ENCODE measurements at regions not wholly inside any gene's neighbourhood (a gene's known extent, or its start where the extent isn't known, plus 50 kb on each side); places are given as distances from the start of the nearest gene placed in this dataset.
"Not testable (repeated sequence)": the region's sequence is repeated elsewhere in the genome, so short reads cannot be mapped to it uniquely, and the experiment has no call there.

- peaks cover 0 to 13% (median 0%) of the 10 kb centered on the region in 3 donors for H3K36me3 Mint-ChIP-seq
- peaks cover 0 to 2% (median 0%) of the 10 kb centered on the region in 3 donors for H3K27me3 Mint-ChIP-seq (ENCODE audit: low read depth in 3 of 3)
- H3K4me1 Mint-ChIP-seq: no peaks in the 10 kb centered on the region
- H3K9me3 Mint-ChIP-seq: peaks cover 0 to 6% (median 0%) of the 10 kb centered on the region in 6 donors
- DNase-seq: no peak
- H3K27ac Mint-ChIP-seq: no peak overlapping the region
- H3K4me3 Mint-ChIP-seq: no peak overlapping the region
Measured at GRCh38 chr13:80840316-80840976, 499.5 kb upstream of the SPRY2 start.

GRCh38 chr13:80835902-80836301 lies 495.0 kb upstream of the SPRY2 start:
- peaks cover 0 to 2% (median 0%) of the 10 kb centered on the region in 3 donors for H3K27me3 Mint-ChIP-seq (ENCODE audit: low read depth in 3 of 3)
- no peaks in the 10 kb centered on the region for H3K4me1 Mint-ChIP-seq
- peaks cover 10 to 22% (median 13%) of the 10 kb centered on the region in 6 donors for H3K9me3 Mint-ChIP-seq

GRCh38 chr13:80830431-80830830 lies 489.5 kb upstream of the SPRY2 start:
- H3K36me3 Mint-ChIP-seq: peaks cover 7 to 19% (median 14%) of the 10 kb centered on the region in 3 donors
- DNase-seq: no peak
- H3K27ac Mint-ChIP-seq: no peak overlapping the region
- peaks cover 0 to 2% (median 0%) of the 10 kb centered on the region in 3 donors for H3K27me3 Mint-ChIP-seq (ENCODE audit: low read depth in 3 of 3)
- H3K4me3 Mint-ChIP-seq: no peak overlapping the region
- H3K4me1 Mint-ChIP-seq: no peaks in the 10 kb centered on the region
- H3K9me3 Mint-ChIP-seq: peaks cover 12 to 42% (median 25%) of the 10 kb centered on the region in 6 donors

More at GRCh38 chr13:80835902-80836301, 495.0 kb upstream of the SPRY2 start:
- Mint-ChIP-seq H3K27ac (no peak overlapping the region), H3K4me3 (no peak overlapping the region), H3K36me3 (peaks cover 5 to 30% (median 14%) of the 10 kb centered on the region in 3 donors)
- DNase-seq: no peak

- Mint-ChIP-seq H3K27me3 (ENCODE audit: low read depth in 3 of 3) (peaks cover 0 to 2% (median 0%) of the 10 kb centered on the region in 3 donors), H3K4me1 (no peaks in the 10 kb centered on the region), H3K27ac (no peak overlapping the region), H3K36me3 (peaks cover 2 to 10% (median 9%) of the 10 kb centered on the region in 3 donors), H3K4me3 (no peak overlapping the region), H3K9me3 (peaks cover 4 to 29% (median 18%) of the 10 kb centered on the region in 6 donors)
- no peak for DNase-seq
Measured at GRCh38 chr13:80828759-80829158, 487.8 kb upstream of the SPRY2 start.

GRCh38 chr13:80825276-80825675 lies 484.4 kb upstream of the SPRY2 start:
- Mint-ChIP-seq H3K9me3 (peaks cover 4 to 26% (median 14%) of the 10 kb centered on the region in 6 donors), H3K36me3 (peaks cover 0 to 2% (median 0%) of the 10 kb centered on the region in 3 donors), H3K4me3 (no peak overlapping the region), H3K27me3 (ENCODE audit: low read depth in 3 of 3) (no peaks in the 10 kb centered on the region), H3K27ac (no peak overlapping the region), H3K4me1 (no peaks in the 10 kb centered on the region)
- no peak for DNase-seq

- no peak overlapping the region for H3K4me3 Mint-ChIP-seq
- peaks cover 0 to 2% (median 0%) of the 10 kb centered on the region in 3 donors for H3K36me3 Mint-ChIP-seq
- H3K9me3 Mint-ChIP-seq: peaks cover 0 to 23% (median 12%) of the 10 kb centered on the region in 6 donors
- no peak for DNase-seq
- no peaks in the 10 kb centered on the region for H3K4me1 Mint-ChIP-seq
- H3K27ac Mint-ChIP-seq: no peak overlapping the region
- no peaks in the 10 kb centered on the region for H3K27me3 Mint-ChIP-seq (ENCODE audit: low read depth in 3 of 3)
Measured at GRCh38 chr13:80824229-80824628, 483.3 kb upstream of the SPRY2 start.

GRCh38 chr13:80823472-80823871 lies 482.5 kb upstream of the SPRY2 start:
- no peaks in the 10 kb centered on the region for H3K4me1 Mint-ChIP-seq
- peaks cover 0 to 2% (median 0%) of the 10 kb centered on the region in 3 donors for H3K36me3 Mint-ChIP-seq
- no peak for DNase-seq
- no peak overlapping the region for H3K4me3 Mint-ChIP-seq
- H3K9me3 Mint-ChIP-seq: peaks cover 0 to 17% (median 8%) of the 10 kb centered on the region in 6 donors
- no peaks in the 10 kb centered on the region for H3K27me3 Mint-ChIP-seq (ENCODE audit: low read depth in 3 of 3)
- H3K27ac Mint-ChIP-seq: no peak overlapping the region

- no peak for DNase-seq
- Mint-ChIP-seq H3K27ac (no peak overlapping the region), H3K9me3 (peaks cover 0 to 18% (median 3%) of the 10 kb centered on the region in 6 donors)
Measured at GRCh38 chr13:80821466-80821865, 480.5 kb upstream of the SPRY2 start.

GRCh38 chr13:80817979-80818378 lies 477.1 kb upstream of the SPRY2 start:
- H3K4me1 Mint-ChIP-seq: no peaks in the 10 kb centered on the region
- H3K36me3 Mint-ChIP-seq: peaks cover 3 to 7% (median 4%) of the 10 kb centered on the region in 3 donors
- H3K9me3 Mint-ChIP-seq: peaks cover 2 to 22% (median 6%) of the 10 kb centered on the region in 6 donors
- H3K27me3 Mint-ChIP-seq (ENCODE audit: low read depth in 3 of 3): no peaks in the 10 kb centered on the region
- H3K27ac Mint-ChIP-seq: no peak overlapping the region
- H3K4me3 Mint-ChIP-seq: no peak overlapping the region
- no peak for DNase-seq

More at GRCh38 chr13:80821466-80821865, 480.5 kb upstream of the SPRY2 start:
- Mint-ChIP-seq H3K27me3 (ENCODE audit: low read depth in 3 of 3) (no peaks in the 10 kb centered on the region), H3K36me3 (no peaks in the 10 kb centered on the region), H3K4me3 (no peak overlapping the region), H3K4me1 (no peaks in the 10 kb centered on the region)

- Mint-ChIP-seq H3K27ac (no peak overlapping the region), H3K4me3 (no peak overlapping the region), H3K4me1 (no peaks in the 10 kb centered on the region), H3K9me3 (peaks cover 6 to 32% (median 11%) of the 10 kb centered on the region in 6 donors), H3K27me3 (ENCODE audit: low read depth in 3 of 3) (no peaks in the 10 kb centered on the region), H3K36me3 (peaks cover 3 to 15% (median 8%) of the 10 kb centered on the region in 3 donors)
- DNase-seq: no peak
Measured at GRCh38 chr13:80814541-80814940, 473.6 kb upstream of the SPRY2 start.

- H3K27me3 Mint-ChIP-seq (ENCODE audit: low read depth in 3 of 3); H3K4me1 Mint-ChIP-seq; H3K27ac Mint-ChIP-seq; H3K4me3 Mint-ChIP-seq; DNase-seq: not testable (repeated sequence)
- Mint-ChIP-seq H3K9me3 (peaks cover 3 to 14% (median 7%) of the 10 kb centered on the region in 6 donors), H3K36me3 (peaks cover 0 to 14% (median 4%) of the 10 kb centered on the region in 3 donors)
Measured at GRCh38 chr13:80810294-80810693, 469.4 kb upstream of the SPRY2 start.

GRCh38 chr13:80802946-80803345 lies 462.0 kb upstream of the SPRY2 start:
- H3K36me3 Mint-ChIP-seq: no peaks in the 10 kb centered on the region
- H3K4me1 Mint-ChIP-seq: no peaks in the 10 kb centered on the region
- no peak for DNase-seq
- H3K9me3 Mint-ChIP-seq: no peaks in the 10 kb centered on the region
- H3K4me3 Mint-ChIP-seq: no peak overlapping the region
- H3K27me3 Mint-ChIP-seq (ENCODE audit: low read depth in 3 of 3): peaks cover 0 to 2% (median 0%) of the 10 kb centered on the region in 3 donors
- H3K27ac Mint-ChIP-seq: no peak overlapping the region

GRCh38 chr13:80798576-80799133 lies 457.7 kb upstream of the SPRY2 start:
- Mint-ChIP-seq H3K4me3 (no peak overlapping the region), H3K9me3 (no peaks in the 10 kb centered on the region), H3K27me3 (ENCODE audit: low read depth in 3 of 3) (peaks cover 0 to 5% (median under 1%) of the 10 kb centered on the region in 3 donors), H3K4me1 (no peaks in the 10 kb centered on the region), H3K36me3 (peaks cover 0 to 3% (median 0%) of the 10 kb centered on the region in 3 donors), H3K27ac (no peak overlapping the region)
- no peak for DNase-seq

GRCh38 chr13:80787604-80788003 lies 446.7 kb upstream of the SPRY2 start:
- H3K36me3 Mint-ChIP-seq: peaks cover 0 to 7% (median 0%) of the 10 kb centered on the region in 3 donors
- no peaks in the 10 kb centered on the region for H3K4me1 Mint-ChIP-seq
- DNase-seq: no peak
- H3K4me3 Mint-ChIP-seq: no peak overlapping the region
- peaks cover 0 to 2% (median 0%) of the 10 kb centered on the region in 3 donors for H3K27me3 Mint-ChIP-seq (ENCODE audit: low read depth in 3 of 3)
- peaks cover 0 to 2% (median 0%) of the 10 kb centered on the region in 6 donors for H3K9me3 Mint-ChIP-seq
- no peak overlapping the region for H3K27ac Mint-ChIP-seq

Measured in immature natural killer cell (primary cell).